ENCODE measurements at regions not wholly inside any gene's neighbourhood (a gene's known extent, or its start where the extent isn't known, plus 50 kb on each side); places are given as distances from the start of the nearest gene placed in this dataset.

DNA sequence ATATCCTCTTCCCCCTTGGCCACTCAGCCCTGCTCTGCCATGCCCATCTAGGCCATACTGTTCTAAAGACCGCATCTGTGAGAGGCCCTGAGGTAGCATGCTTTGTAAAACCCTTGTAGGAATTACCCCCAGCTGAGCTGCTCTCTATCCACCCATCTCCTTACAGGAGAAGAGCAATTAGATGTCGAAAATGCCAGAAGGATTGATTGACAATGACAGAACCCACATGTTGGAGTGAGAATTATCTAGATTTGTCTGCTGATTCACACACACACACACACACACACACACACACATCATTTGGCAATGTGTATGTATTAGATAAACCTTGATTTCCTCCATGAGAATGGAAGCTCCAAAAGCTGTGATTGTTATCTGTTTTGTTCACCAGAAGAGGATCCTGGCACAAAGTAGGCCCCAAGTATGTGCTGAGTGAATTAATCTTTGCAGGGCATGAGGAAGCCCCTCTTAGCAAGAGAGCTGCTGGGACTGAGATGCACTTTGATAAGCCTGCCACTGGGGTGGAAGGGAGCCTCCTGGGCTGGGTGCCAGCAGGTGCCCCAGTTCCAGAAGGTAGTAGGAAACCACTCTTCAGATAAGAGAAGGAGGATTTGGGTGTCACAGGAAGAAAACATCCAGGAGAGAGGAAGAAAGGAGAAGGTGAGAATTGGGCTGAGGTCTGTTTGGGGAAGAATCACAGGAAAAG, 187.5 kb upstream of the ADO start:
- TF ChIP-seq POLR2AphosphoS5 (IDR thresholded peaks at IDR 0.05; ENCODE audit: low read depth, low read length): no peak
- no peak for TF ChIP-seq TAF1 (IDR thresholded peaks at IDR 0.05; ENCODE audit: borderline replicate concordance, low read depth, low read length)
